MM.1S (cell line): ENCODE measurements at regions not wholly inside any gene's neighbourhood (a gene's known extent, or its start where the extent isn't known, plus 50 kb on each side); places are given as distances from the start of the nearest gene placed in this dataset.

Experiments used
- CTCF ChIP-seq: fragments of 300-600 bp; sonication (generic); IDR thresholded peaks from 2 replicates; pipeline ENCODE4 v1.5.1; 2016; ENCODE audit warnings: antibody characterized with exemption, low read length, mixed read lengths
- EZH2 ChIP-seq: fragments of 300-600 bp; sonication (generic); optimal IDR thresholded peaks from 2 replicates; pipeline ENCODE3; 2017; ENCODE audit warnings: low read depth, mild to moderate bottlenecking, antibody characterized with exemption, low read length, mixed read lengths
- EZH2phosphoT487 ChIP-seq: fragments of 300-600 bp; sonication (generic); IDR thresholded peaks from 2 replicates; pipeline ENCODE4 v1.6.1; 2018; ENCODE audit warnings: antibody characterized with exemption, low read length

GRCh38 chr3:67884345-67884744 lies 229.9 kb upstream of the SUCLG2 start:
- TF ChIP-seq CTCF = no peak
- TF ChIP-seq EZH2 = no peak
- TF ChIP-seq EZH2phosphoT487 = no peak
